Fibroblast of skin of left quadriceps (primary cell): ENCODE measurements at regions not wholly inside any gene's neighbourhood (a gene's known extent, or its start where the extent isn't known, plus 50 kb on each side); places are given as distances from the start of the nearest gene placed in this dataset.

Experiments
- DNase-seq, 2 experiments: peaks; one replicate each; pipeline ENCODE4 v3.0.0-alpha.2; 2013; ENCODE audit warnings: low read depth in 2 of 2

DNA sequence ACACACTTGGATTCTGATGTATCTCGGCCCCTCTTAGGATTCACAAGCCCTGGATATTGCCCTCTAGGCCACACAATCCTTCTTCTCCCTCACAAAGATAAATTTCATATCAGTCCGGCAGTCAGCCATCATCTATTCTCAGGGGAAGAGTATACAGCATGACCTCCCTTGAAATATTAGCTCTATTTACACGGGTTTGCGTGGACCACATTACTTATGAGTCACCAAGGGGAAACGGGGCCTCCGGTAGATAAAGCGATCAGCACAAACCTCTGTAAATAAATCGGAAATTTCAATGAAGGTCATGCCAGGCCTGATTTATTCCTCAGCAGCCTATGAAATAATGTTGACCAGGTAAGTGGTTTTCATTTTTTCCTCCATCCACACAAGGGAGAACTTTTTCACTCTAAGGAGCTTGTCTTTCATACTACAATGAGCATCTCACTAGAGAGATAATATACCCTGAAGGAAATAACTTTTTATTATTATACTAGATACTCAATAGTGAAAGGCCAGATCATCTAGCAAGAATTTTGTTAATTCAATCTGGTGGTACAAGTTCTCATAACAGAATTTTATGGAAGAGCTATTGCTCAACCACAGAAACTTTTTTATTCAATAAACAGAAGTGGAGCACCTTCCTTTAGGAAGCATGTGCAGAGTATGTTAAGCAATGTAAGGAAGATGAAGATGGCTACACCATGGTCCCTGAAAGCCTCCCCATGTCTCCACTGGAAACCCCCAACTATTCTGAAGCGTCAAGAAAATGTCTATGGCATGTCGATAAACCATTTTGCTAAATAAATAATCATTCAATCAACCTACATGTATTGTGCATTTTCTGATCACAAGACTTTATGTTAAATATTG lies 125.2 kb upstream of the PIK3C3 start:
- no peak for DNase-seq

DNA sequence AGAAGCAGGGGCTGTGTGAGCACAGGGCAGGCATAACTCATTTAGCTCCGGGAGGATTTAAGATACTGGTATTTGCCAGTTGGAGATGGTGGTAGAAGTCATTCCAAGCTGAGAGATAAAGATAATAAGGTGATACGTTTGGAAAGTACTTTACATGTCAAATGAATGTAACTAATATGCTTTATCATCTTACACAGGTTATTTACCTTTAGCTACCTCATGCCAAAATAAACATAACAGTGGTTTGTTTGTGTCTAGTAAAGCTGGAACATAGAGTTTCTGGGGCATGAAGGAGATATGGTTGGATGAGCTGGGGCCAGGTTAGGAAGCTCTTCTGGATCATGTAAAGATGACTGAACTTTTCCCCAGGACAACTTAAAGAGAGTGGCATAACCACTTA lies 126.9 kb upstream of the PIK3C3 start:
- DNase-seq: no peak

- DNase-seq: no peak
Observed at GRCh38 chr18:41820784-41821183, 134.2 kb upstream of the PIK3C3 start.

- DNase-seq: no peak
Observed at GRCh38 chr18:41818381-41819355, 136.4 kb upstream of the PIK3C3 start.

GRCh38 chr18:41814651-41815050 lies 140.4 kb upstream of the PIK3C3 start:
- no peak for DNase-seq

- DNase-seq: no peak
Observed at GRCh38 chr18:41809652-41810051, 145.4 kb upstream of the PIK3C3 start.

DNA sequence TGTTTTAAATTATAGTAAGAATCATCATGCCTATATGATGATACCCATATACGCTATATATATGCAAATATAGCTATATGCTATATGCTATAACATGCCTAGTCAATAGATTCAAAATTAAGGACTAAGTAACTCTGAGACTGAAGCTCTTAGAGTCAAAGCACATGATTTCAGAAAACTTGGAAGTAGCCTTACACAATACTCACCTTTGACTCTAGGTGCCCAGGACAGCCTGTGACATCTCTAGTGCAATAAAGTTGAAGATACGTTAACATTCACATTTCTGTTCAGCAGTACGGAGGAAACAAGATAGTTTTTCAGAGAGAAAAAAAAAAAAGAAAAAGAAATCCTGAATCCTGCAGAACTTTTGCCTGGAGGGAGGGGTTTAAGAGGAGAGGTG lies 149.7 kb upstream of the PIK3C3 start:
- DNase-seq: no peak

DNA sequence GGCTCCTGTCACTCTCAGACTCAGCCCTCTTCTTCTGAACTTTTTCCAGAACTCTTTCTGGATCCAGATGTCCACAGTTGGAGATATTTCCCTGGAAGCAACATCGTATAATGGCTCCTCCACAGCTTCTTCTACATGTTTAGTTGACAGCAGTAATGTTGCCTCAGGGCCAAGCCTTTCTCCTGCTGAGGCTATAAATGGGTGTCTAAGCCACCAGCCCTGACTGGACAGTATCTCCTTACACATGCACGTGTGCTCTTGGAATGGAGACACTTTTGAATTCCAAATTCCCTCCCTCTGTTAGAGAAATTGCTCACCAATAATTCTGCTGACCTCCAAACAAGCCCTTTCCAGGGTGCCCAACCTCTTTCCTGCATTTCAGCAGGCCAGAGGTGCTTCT lies 156.2 kb upstream of the PIK3C3 start:
- no peak for DNase-seq

DNA sequence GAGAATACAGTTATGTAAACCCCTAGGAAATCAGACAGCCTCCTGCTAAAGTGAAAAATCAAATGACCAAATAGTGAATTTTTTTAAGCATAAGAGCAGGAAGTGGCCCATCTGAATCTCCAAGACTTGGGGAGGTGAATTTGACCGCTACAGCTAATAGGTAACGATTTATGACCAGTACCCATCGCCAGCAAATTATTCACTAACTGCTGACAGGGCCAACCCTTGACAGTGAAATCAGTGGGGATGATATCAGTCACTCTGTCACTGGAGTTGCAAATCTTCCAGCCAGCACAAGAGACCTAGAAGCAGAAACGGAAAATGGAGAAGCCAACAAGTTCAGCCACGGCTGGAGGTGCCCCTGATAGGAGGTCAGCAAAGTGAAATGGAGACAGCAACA lies 164.3 kb upstream of the PIK3C3 start:
- no peak for DNase-seq

GRCh38 chr18:41789001-41789400 lies 166.0 kb upstream of the PIK3C3 start:
- DNase-seq: no peak

GRCh38 chr18:41783879-41784278 lies 171.2 kb upstream of the PIK3C3 start:
- no peak for DNase-seq

GRCh38 chr18:41783065-41783818 lies 171.8 kb upstream of the PIK3C3 start:
- no peak for DNase-seq

DNA sequence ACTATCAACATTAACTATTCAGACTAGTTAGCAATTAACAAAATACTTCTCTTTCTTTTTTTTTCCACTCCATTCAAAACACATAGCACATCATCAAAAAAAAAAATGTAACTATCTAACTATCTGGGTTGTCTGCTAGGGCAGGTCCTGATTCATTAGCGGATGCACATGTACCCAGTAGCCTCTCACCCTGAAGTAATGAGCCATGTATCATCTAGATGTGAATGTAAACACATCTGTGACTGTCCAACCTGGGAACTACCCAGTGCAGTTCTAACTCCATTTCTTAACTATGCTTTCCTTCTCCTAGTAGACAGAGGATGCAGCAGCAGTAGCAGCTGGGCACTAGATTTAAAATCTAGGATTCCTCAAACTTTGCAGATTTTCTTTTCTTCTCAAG lies 183.1 kb upstream of the PIK3C3 start:
- no peak for DNase-seq

- no peak for DNase-seq
Observed at GRCh38 chr18:41769265-41769664, 185.8 kb upstream of the PIK3C3 start.

- DNase-seq: no peak
Observed at GRCh38 chr18:41768467-41768866, 186.6 kb upstream of the PIK3C3 start.

DNA sequence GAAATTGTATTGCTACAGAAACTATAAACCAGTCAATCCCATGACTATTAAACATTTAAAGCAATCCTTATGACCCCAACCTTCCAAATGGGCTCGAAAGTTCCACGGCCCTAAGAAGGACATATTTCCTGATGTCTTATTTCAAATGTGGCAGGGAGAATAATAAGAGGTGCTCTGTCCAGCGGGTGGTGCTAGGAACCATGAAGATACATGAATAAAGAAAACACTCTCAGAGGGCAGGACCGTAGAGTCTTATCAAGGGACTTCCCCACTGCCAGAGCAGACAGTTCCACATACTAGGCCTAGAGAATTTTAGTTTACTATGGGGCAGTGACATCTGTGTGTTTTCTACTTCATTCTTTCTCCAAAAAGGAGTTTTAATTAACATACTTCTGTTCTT lies 187.1 kb upstream of the PIK3C3 start:
- no peak for DNase-seq

DNA sequence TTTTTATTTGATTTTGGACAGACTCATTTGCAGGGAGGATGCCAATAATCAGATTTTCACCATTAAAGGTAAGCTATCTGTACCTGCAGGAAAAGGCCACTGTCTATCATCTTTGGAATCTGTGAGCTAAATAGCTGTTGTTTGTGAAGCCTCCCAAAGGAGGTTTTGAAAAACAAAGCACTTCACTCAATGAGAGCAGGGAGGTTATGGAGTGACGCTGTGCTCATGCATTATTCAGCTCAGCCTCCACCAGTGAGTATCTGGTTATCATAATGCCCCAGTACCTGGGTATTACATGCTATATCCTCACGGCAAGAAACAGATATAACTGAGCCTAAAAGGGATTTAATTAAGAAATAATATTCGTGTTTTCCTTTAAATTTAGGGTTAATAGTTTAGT lies 189.6 kb upstream of the PIK3C3 start:
- DNase-seq: no peak

DNA sequence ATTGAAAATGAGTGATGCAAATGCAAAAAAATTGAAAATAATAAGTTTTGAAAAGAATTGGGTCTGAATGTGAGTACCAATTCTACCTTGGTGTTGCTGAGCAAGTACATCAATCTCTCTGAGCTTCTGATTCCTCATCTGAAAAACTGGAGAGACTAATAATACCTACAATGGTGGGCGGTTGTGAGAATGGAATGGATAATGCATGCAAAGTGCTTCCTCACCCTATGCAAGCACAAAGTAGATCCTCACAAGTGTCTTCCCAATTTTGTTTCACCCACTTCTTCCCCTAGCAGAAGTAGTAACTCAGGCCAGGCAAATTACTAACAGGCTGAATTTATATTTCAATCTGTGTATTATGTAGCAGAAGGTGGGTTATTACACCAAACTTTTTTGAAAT lies 191.7 kb upstream of the PIK3C3 start:
- DNase-seq: no peak

GRCh38 chr18:41761333-41762018 lies 193.6 kb upstream of the PIK3C3 start:
- peak; percentile 80 to 82 for DNase-seq

GRCh38 chr18:41758534-41758933 lies 196.5 kb upstream of the PIK3C3 start:
- no peak for DNase-seq

- DNase-seq: no peak
Observed at GRCh38 chr18:41756141-41756540, 198.9 kb upstream of the PIK3C3 start.
